Astrocyte (in vitro differentiated cells and primary cell): ENCODE measurements at regions not wholly inside any gene's neighbourhood (a gene's known extent, or its start where the extent isn't known, plus 50 kb on each side); places are given as distances from the start of the nearest gene placed in this dataset.

Source experiments
- DNase-seq: peaks from one replicate; pipeline ENCODE4 v3.0.0-alpha.2; 2010; ENCODE audit warnings: low read depth
- FAIRE-seq: peaks from 2 replicates; lab custom pipeline; 2011; peaks lifted over from hg19 to GRCh38; lab: Jason Lieb, UNC
- H2AFZ ChIP-seq: 2 replicates; pipeline ENCODE4 v1.6.0; 2012; ENCODE audit warnings: low read depth, low read length, inconsistent platforms
- H3K27ac ChIP-seq: 2 replicates; pipeline ENCODE4 v1.5.1; 2011; ENCODE audit warnings: low read depth, low read length, inconsistent platforms
- H3K27me3 ChIP-seq: 2 replicates; pipeline ENCODE4 v1.6.0; 2011; ENCODE audit warnings: low read length, inconsistent platforms; ENCODE audit not compliant: insufficient read depth
- H3K36me3 ChIP-seq: 2 replicates; pipeline ENCODE4 v1.5.1; 2011; ENCODE audit warnings: low read length, inconsistent platforms; ENCODE audit not compliant: insufficient read depth
- H3K4me1 ChIP-seq: 2 replicates; pipeline ENCODE4 v1.5.1; 2011; ENCODE audit warnings: low read length, inconsistent platforms; ENCODE audit not compliant: insufficient read depth
- H3K4me2 ChIP-seq: 2 replicates; pipeline ENCODE4 v1.6.0; 2012; ENCODE audit warnings: low read length, inconsistent platforms
- H3K4me3 ChIP-seq: 2 replicates; pipeline ENCODE4 v1.5.1; 2011; ENCODE audit warnings: low read depth, mild to moderate bottlenecking, low read length, inconsistent platforms; ENCODE audit not compliant: insufficient read depth
- H3K79me2 ChIP-seq: 2 replicates; pipeline ENCODE4 v1.6.0; 2012; ENCODE audit warnings: mild to moderate bottlenecking, low read length, inconsistent platforms; ENCODE audit not compliant: insufficient read depth
- H3K9ac ChIP-seq: 2 replicates; pipeline ENCODE4 v1.6.0; 2012; ENCODE audit warnings: mild to moderate bottlenecking, low read length, inconsistent platforms
- H3K9me3 ChIP-seq: 2 replicates; pipeline ENCODE4 v1.5.1; 2012; ENCODE audit warnings: low read depth, mild to moderate bottlenecking, low read length, inconsistent platforms; ENCODE audit not compliant: insufficient read depth
- H4K20me1 ChIP-seq: 2 replicates; pipeline ENCODE4 v1.6.0; 2012; ENCODE audit warnings: low read length, inconsistent platforms; ENCODE audit not compliant: insufficient read depth
- H3K27ac Mint-ChIP-seq: one replicate; pipeline ENCODE4 v1.8.0; 2021; ENCODE audit warnings: mild to moderate bottlenecking, mixed read lengths; ENCODE audit not compliant: unreplicated experiment
- H3K27me3 Mint-ChIP-seq: one replicate; pipeline ENCODE4 v1.8.0; 2021; ENCODE audit warnings: low read depth, mixed read lengths; ENCODE audit not compliant: unreplicated experiment
- H3K36me3 Mint-ChIP-seq: one replicate; pipeline ENCODE4 v1.8.0; 2021; ENCODE audit warnings: low read depth, mixed read lengths; ENCODE audit not compliant: unreplicated experiment
- H3K4me1 Mint-ChIP-seq: one replicate; pipeline ENCODE4 v1.8.0; 2021; ENCODE audit warnings: low read depth, mixed read lengths; ENCODE audit not compliant: unreplicated experiment
- H3K4me3 Mint-ChIP-seq: one replicate; pipeline ENCODE4 v1.8.0; 2021; ENCODE audit warnings: mild to moderate bottlenecking, moderate library complexity, mixed read lengths; ENCODE audit not compliant: unreplicated experiment
- H3K9me3 Mint-ChIP-seq: one replicate; pipeline ENCODE4 v1.8.0; 2021; ENCODE audit warnings: mild to moderate bottlenecking, mixed read lengths; ENCODE audit not compliant: unreplicated experiment
- EZH2 ChIP-seq: IDR thresholded peaks from 2 replicates; pipeline ENCODE4 v1.6.1; 2012; ENCODE audit warnings: mild to moderate bottlenecking, low read length, inconsistent platforms; ENCODE audit not compliant: insufficient read depth
- TF ChIP-seq, protein P1 (sequence below): IDR thresholded peaks from 2 replicates; pipeline ENCODE4 v1.5.1; 2011; ENCODE audit warnings: low read depth, mild to moderate bottlenecking, inconsistent platforms, low read length, moderate library complexity; ENCODE audit not compliant: insufficient read depth

DNA sequence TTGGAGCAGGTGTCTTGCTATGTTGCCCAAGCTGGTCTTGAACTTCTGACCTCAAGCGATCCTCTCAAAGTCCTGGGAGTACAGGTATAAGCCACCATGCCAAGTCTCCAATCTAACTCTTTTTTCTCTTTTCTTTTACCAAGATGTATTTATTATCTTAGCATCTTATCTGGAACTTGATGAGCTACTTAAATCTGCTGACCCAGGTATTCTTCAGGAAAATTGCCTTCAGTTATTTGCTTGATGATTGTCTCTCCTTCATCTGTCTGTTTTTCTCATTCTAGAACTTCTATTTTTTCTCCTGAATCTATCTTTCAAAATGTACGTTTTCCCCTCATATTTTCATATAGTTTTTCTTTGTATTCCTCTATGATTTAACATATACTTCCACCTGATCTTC, 158.2 kb upstream of the DMAC1 start:
- no peaks in the 10 kb centered on the region for H3K4me1 Mint-ChIP-seq

DNA sequence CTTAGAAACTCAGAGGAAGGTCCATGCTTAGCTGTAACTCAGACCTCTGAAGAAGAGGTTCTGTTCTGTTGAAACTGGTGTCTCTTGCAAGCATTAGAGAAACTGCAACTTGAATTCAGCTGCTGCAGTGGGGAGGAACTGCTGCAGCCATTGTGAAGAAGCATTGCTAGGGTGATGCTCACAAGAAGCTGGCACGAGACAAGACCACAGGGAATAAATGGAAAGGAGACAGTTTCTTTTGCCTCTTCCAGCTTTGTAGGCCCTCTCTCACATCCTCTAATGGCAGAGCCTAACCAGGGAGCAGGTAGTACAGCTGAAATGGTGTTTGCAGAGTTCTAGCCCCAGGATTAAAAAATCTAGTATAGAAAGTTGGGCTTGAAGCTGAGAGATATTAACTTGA, 148.0 kb upstream of the DMAC1 start:
- Mint-ChIP-seq H3K36me3 (no peaks in the 10 kb centered on the region), H3K9me3 (no peaks in the 10 kb centered on the region), H3K27me3 (no peaks in the 10 kb centered on the region), H3K4me1 (no peaks in the 10 kb centered on the region), H3K27ac (no peak overlapping the region), H3K4me3 (no peak overlapping the region)
- no peak for FAIRE-seq
- TF ChIP-seq, protein P1, sequence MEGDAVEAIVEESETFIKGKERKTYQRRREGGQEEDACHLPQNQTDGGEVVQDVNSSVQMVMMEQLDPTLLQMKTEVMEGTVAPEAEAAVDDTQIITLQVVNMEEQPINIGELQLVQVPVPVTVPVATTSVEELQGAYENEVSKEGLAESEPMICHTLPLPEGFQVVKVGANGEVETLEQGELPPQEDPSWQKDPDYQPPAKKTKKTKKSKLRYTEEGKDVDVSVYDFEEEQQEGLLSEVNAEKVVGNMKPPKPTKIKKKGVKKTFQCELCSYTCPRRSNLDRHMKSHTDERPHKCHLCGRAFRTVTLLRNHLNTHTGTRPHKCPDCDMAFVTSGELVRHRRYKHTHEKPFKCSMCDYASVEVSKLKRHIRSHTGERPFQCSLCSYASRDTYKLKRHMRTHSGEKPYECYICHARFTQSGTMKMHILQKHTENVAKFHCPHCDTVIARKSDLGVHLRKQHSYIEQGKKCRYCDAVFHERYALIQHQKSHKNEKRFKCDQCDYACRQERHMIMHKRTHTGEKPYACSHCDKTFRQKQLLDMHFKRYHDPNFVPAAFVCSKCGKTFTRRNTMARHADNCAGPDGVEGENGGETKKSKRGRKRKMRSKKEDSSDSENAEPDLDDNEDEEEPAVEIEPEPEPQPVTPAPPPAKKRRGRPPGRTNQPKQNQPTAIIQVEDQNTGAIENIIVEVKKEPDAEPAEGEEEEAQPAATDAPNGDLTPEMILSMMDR = no peak
- TF ChIP-seq EZH2 = no peak
- Histone ChIP-seq H3K36me3 (no peaks in the 10 kb centered on the region), H2AFZ (no peak overlapping the region), H3K4me2 (no peak overlapping the region), H3K9ac (no peak overlapping the region), H3K27me3 (no peaks in the 10 kb centered on the region), H3K4me3 (no peak overlapping the region), H4K20me1 (no peaks in the 10 kb centered on the region), H3K9me3 (no peaks in the 10 kb centered on the region), H3K4me1 (no peaks in the 10 kb centered on the region), H3K79me2 (no peaks in the 10 kb centered on the region), H3K27ac (no peak overlapping the region)
- no peak for DNase-seq

More for the DNA sequence above, 158.2 kb upstream of the DMAC1 start:
- DNase-seq = no peak
- Mint-ChIP-seq H3K27ac (no peak overlapping the region), H3K36me3 (no peaks in the 10 kb centered on the region), H3K9me3 (no peaks in the 10 kb centered on the region), H3K27me3 (no peaks in the 10 kb centered on the region), H3K4me3 (no peak overlapping the region)
- Histone ChIP-seq H3K4me1 (no peaks in the 10 kb centered on the region), H3K9me3 (no peaks in the 10 kb centered on the region), H3K27ac (no peak overlapping the region), H3K79me2 (no peaks in the 10 kb centered on the region), H3K36me3 (no peaks in the 10 kb centered on the region), H3K27me3 (no peaks in the 10 kb centered on the region), H3K4me2 (no peak overlapping the region), H3K4me3 (no peak overlapping the region), H3K9ac (no peak overlapping the region), H4K20me1 (no peaks in the 10 kb centered on the region), H2AFZ (no peak overlapping the region)
- FAIRE-seq = no peak
- TF ChIP-seq, protein P1 = no peak
- no peak for TF ChIP-seq EZH2

DNA sequence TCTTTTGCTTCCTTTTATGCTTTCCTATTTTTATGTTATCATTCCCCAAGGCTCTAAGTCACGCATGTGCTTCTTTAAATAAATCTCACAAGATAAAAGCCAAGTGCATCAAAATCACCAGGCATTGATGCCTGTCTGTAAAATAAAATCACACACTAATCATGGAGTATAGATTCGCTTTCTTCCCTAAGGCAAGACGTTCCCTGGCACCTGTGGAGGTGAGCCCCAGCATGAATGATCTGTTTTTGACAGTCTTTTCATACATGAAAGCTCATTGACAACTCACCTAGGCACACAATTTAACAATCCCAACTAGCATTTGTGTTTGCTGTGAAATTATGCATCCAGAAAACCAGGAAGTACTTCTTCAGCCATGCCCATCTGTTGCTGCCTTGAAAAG, 146.9 kb upstream of the DMAC1 start:
- Histone ChIP-seq H3K27ac (no peak overlapping the region), H3K79me2 (no peaks in the 10 kb centered on the region), H3K4me2 (no peak overlapping the region), H3K36me3 (no peaks in the 10 kb centered on the region), H3K4me3 (no peak overlapping the region), H2AFZ (no peak overlapping the region), H3K27me3 (no peaks in the 10 kb centered on the region), H3K4me1 (no peaks in the 10 kb centered on the region), H3K9me3 (no peaks in the 10 kb centered on the region), H4K20me1 (no peaks in the 10 kb centered on the region), H3K9ac (no peak overlapping the region)
- no peaks in the 10 kb centered on the region for H3K4me1 Mint-ChIP-seq
- DNase-seq (no peak), FAIRE-seq (no peak)
- H3K9me3 Mint-ChIP-seq = no peaks in the 10 kb centered on the region
- no peaks in the 10 kb centered on the region for H3K27me3 Mint-ChIP-seq
- no peak for TF ChIP-seq EZH2
- TF ChIP-seq, protein P1 = no peak
- H3K27ac Mint-ChIP-seq = no peak overlapping the region
- H3K4me3 Mint-ChIP-seq = no peak overlapping the region
- no peaks in the 10 kb centered on the region for H3K36me3 Mint-ChIP-seq
